ENCODE measurements at regions not wholly inside any gene's neighbourhood (a gene's known extent, or its start where the extent isn't known, plus 50 kb on each side); places are given as distances from the start of the nearest gene placed in this dataset.

DNA sequence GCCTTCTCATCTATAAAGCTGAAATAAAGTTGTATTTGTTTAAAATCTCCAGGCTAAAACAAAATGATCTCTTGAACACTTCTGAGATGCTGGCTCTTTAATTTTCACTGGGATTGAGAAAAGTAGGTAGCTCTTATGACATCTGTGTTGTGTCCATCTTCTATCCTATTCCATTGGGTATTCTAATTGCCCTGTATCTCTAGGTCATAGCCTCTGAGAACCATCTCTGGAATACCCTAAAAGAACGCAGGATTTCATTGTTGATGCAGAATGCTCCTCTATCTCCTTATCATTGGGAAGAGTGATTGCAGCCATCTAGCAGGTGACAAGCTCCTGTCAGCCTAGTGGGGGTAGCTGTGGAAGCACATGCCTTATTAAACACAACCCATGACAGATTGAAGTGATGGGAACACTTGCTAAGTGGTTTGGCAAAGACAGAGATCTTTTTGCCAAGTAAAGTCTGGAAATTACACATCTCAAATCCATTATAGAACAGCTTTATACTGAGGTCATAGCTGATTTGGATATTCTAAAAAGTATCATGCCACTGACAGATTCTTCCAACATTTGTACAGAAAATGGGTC is 178.2 kb downstream of the TDRD15 start:
- Histone ChIP-seq H3K4me1 (ENCODE audit: control insufficient read depth, low read length) (no peaks in the 10 kb centered on the region), H3F3A (ENCODE audit: control insufficient read depth, insufficient read depth) (no peaks in the 10 kb centered on the region)

DNA sequence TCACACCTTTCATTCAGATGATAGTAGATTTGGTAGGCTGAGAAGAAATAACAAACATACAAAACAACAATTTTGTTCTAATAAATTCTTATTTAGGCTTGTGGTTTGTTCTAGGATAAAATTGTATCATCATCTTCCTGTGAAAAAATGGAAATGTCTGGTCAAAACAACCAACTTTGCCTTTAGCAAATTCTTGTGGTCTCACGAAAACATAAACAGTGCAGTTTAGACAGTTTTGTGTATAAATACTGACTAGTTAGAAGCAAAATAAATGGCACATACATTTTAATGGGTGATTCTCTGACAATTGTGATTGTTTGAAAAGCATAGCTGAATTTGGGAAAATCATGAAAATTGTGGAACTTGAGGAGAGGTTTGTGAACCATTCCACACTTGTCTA is 180.1 kb downstream of the TDRD15 start:
- Histone ChIP-seq H3F3A (ENCODE audit: control insufficient read depth, insufficient read depth) (no peaks in the 10 kb centered on the region), H3K36me3 (ENCODE audit: control insufficient read depth, low read length) (no peaks in the 10 kb centered on the region), H3K9me3 (ENCODE audit: control insufficient read depth, insufficient read depth, low read length) (no peaks in the 10 kb centered on the region), H4K20me1 (ENCODE audit: control insufficient read depth, insufficient read depth, low read depth, low read length) (no peaks in the 10 kb centered on the region), H3K4me1 (ENCODE audit: control insufficient read depth, low read length) (no peaks in the 10 kb centered on the region), H3K27ac (ENCODE audit: low read depth, low read length) (no peak overlapping the region), H3K9me2 (replicated peaks; ENCODE audit: control insufficient read depth, low read length) (no peaks in the 10 kb centered on the region), H3K27me3 (ENCODE audit: control insufficient read depth, low read length) (no peaks in the 10 kb centered on the region), H3K79me2 (ENCODE audit: control insufficient read depth, low read length) (no peaks in the 10 kb centered on the region), H3K4me2 (ENCODE audit: low read length) (no peak overlapping the region), H3K4me3 (ENCODE audit: low read length) (no peak overlapping the region)
- TF ChIP-seq CTCF (IDR thresholded peaks at IDR 0.05; ENCODE audit: low read depth, low read length, poor library complexity, severe bottlenecking) (no peak), EZH2phosphoT487 (IDR thresholded peaks at IDR 0.05; ENCODE audit: borderline replicate concordance, low read length) (no peak)

More for the DNA sequence above, 178.2 kb downstream of the TDRD15 start:
- H3K27ac ChIP-seq (ENCODE audit: low read depth, low read length): no peak overlapping the region
- H4K20me1 ChIP-seq (ENCODE audit: control insufficient read depth, insufficient read depth, low read depth, low read length): no peaks in the 10 kb centered on the region
- 0 out of 2 replicates have a peak, but pooled peaks cover 3% of the 10 kb centered on the region for H3K27me3 ChIP-seq (ENCODE audit: control insufficient read depth, low read length)
- no peaks in the 10 kb centered on the region for H3K36me3 ChIP-seq (ENCODE audit: control insufficient read depth, low read length)
- no peak overlapping the region for H3K4me2 ChIP-seq (ENCODE audit: low read length)
- H3K9me2 ChIP-seq (replicated peaks; ENCODE audit: control insufficient read depth, low read length): no peaks in the 10 kb centered on the region
- H3K79me2 ChIP-seq (ENCODE audit: control insufficient read depth, low read length): no peaks in the 10 kb centered on the region
- H3K4me3 ChIP-seq (ENCODE audit: low read length): no peak overlapping the region
- H3K9me3 ChIP-seq (ENCODE audit: control insufficient read depth, insufficient read depth, low read length): no peaks in the 10 kb centered on the region
- TF ChIP-seq CTCF (IDR thresholded peaks at IDR 0.05; ENCODE audit: low read depth, low read length, poor library complexity, severe bottlenecking): no peak
- no peak for TF ChIP-seq EZH2phosphoT487 (IDR thresholded peaks at IDR 0.05; ENCODE audit: borderline replicate concordance, low read length)

GRCh38 chr2:21305581-21305980 is 181.8 kb downstream of the TDRD15 start:
- no peaks in the 10 kb centered on the region for H4K20me1 ChIP-seq (ENCODE audit: control insufficient read depth, insufficient read depth, low read depth, low read length)
- TF ChIP-seq EZH2phosphoT487 (IDR thresholded peaks at IDR 0.05; ENCODE audit: borderline replicate concordance, low read length) (no peak), CTCF (IDR thresholded peaks at IDR 0.05; ENCODE audit: low read depth, low read length, poor library complexity, severe bottlenecking) (no peak)
- H3K4me1 ChIP-seq (ENCODE audit: control insufficient read depth, low read length): no peaks in the 10 kb centered on the region
- no peak overlapping the region for H3K27ac ChIP-seq (ENCODE audit: low read depth, low read length)
- no peaks in the 10 kb centered on the region for H3K9me2 ChIP-seq (replicated peaks; ENCODE audit: control insufficient read depth, low read length)
- H3K79me2 ChIP-seq (ENCODE audit: control insufficient read depth, low read length): no peaks in the 10 kb centered on the region
- no peak overlapping the region for H3K4me3 ChIP-seq (ENCODE audit: low read length)
- H3K27me3 ChIP-seq (ENCODE audit: control insufficient read depth, low read length): no peaks in the 10 kb centered on the region
- H3K9me3 ChIP-seq (ENCODE audit: control insufficient read depth, insufficient read depth, low read length): no peaks in the 10 kb centered on the region
- H3K4me2 ChIP-seq (ENCODE audit: low read length): no peak overlapping the region
- H3K36me3 ChIP-seq (ENCODE audit: control insufficient read depth, low read length): no peaks in the 10 kb centered on the region
- no peaks in the 10 kb centered on the region for H3F3A ChIP-seq (ENCODE audit: control insufficient read depth, insufficient read depth)
